Peyer's patch (tissue), 4 donors: ENCODE measurements at regions not wholly inside any gene's neighbourhood (a gene's known extent, or its start where the extent isn't known, plus 50 kb on each side); places are given as distances from the start of the nearest gene placed in this dataset.

Experiments used
- CTCF ChIP-seq, 6 experiments: fragments of 450-650 bp in 4 of 6; fragments of 200-600 bp in 2 of 6; sonication (generic) in 1 of 6; IDR thresholded peaks; one replicate each; pipeline ENCODE4 v1.5.1; 2017 to 2019; ENCODE audit warnings: antibody characterized with exemption in 6 of 6, mild to moderate bottlenecking in 3 of 6, moderate library complexity in 1 of 6
- POLR2A ChIP-seq, 2 donors: fragments of 450-650 bp; IDR thresholded peaks; one replicate each; pipeline ENCODE4 v1.5.1; 2017; ENCODE audit warnings: antibody characterized with exemption in 2 of 2, mild to moderate bottlenecking in 2 of 2, moderate library complexity in 2 of 2

- TF ChIP-seq CTCF (IDR thresholded peaks at IDR 0.05) = no peak
- no peak for TF ChIP-seq POLR2A (IDR thresholded peaks at IDR 0.05)
Observed at GRCh38 chr6:1099264-1099663, 212.6 kb upstream of the FOXQ1 start.
